HG03135 (cell line): ENCODE measurements at regions not wholly inside any gene's neighbourhood (a gene's known extent, or its start where the extent isn't known, plus 50 kb on each side); places are given as distances from the start of the nearest gene placed in this dataset.
"Not testable (repeated sequence)": the region's sequence is repeated elsewhere in the genome, so short reads cannot be mapped to it uniquely, and the experiment has no call there.

Experiments used
- ATAC-seq: cut with Tn5 transposase; IDR thresholded peaks from one replicate; pipeline ENCODE4 v1.9.1; 2021; ENCODE audit warnings: mild to moderate bottlenecking, moderate library complexity; ENCODE audit not compliant: unreplicated experiment

- ATAC-seq: no peak
Measured at GRCh38 chr11:67776852-67777520, 102.6 kb upstream of the ALDH3B2 start.

DNA sequence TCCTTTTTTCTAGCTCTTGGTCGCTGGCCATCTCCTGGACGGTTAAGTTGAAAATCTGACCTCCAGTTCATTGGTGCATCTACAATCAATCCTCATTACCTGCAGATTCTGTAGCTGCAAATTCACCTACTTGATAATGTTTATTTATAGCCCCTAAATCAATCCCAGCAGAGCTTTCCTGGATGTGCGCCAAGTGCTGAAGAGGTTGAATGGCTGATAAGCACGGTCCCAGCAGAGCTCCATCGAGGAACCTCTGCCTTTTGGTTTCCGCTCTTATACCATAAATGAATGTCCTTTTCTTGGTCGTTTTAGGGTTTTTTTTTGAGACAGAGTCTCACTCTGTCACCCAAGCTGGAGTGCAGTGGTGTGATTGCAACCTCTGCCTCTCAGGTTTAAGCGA lies 99.8 kb upstream of the ALDH3B2 start:
- ATAC-seq: not testable (repeated sequence)

DNA sequence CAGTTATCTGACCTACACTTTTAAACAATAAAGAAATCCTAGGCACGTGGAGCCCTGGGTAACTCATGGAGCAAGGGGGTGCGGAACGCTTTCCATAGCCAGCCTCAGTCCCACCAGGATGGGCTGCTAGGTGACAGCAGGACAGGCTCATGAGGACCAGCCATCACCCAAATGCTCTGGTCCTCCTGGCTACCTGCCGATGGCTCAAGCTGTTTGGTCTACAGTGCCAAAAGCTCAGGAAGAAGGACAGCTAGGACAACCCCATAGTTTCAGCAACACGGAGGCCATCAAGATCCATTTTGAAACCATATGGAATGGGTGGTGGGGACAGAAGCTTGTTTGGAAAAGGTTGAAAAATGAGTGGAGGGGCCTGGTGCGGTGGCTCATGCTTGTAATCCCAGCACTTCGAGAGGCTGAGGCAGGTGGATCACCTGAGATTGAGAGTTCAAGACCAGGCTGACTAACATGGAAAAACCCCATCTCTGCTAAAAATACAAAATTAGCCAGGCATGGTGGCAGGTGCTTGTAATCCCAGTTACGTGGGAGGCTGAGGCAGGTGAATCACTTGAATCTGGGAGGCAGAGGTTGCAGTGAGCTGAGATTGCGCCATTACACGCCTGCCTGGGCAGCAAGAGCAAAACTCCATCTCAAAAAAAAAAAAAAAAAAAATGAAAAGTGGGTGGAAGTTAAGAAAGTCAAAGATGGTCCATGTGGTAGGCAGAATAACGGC lies 93.7 kb upstream of the ALDH3B2 start:
- not testable (repeated sequence) for ATAC-seq

GRCh38 chr11:67761211-67761610 lies 86.8 kb upstream of the ALDH3B2 start:
- not testable (repeated sequence) for ATAC-seq

DNA sequence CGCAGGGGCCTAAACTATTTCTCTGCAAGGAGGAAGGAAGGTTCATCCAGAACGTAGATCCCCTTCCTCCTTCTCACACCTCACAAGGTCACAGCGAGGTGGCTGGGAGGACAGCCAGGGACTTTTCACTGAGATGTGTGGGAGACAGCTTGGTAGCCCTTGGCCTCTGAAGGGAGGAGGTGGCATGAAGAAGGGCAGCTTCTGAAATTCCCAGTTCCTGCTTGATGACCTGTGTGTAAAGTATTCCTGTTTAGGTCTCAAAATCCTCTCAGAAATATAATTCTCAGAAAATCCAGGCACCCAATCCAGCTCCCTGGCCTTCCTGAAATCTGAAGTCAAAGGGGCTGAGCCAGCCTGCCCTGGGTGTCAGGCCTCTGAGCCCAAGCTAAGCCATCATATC lies 84.9 kb upstream of the ALDH3B2 start:
- ATAC-seq: not testable (repeated sequence)

DNA sequence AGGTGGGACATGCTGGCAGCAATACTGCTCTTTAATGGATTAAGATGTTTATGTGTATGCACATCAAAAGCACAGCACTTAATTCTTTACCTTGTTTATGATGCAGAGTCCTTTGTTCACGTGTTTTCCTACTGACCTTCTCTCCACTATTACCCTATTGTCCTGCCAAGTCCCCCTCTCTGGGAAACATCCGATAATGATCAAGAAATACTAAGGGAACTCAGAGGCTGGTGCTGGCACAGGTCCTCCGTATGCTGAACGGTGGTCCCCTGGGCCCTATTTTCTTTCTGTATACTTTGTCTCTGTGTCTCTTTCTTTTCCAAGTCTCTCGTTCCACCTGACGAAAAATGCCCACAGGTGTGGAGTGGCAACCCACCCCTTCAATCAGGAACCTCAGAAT lies 84.0 kb upstream of the ALDH3B2 start:
- not testable (repeated sequence) for ATAC-seq

GRCh38 chr11:67758009-67758408 lies 83.6 kb upstream of the ALDH3B2 start:
- ATAC-seq: not testable (repeated sequence)

DNA sequence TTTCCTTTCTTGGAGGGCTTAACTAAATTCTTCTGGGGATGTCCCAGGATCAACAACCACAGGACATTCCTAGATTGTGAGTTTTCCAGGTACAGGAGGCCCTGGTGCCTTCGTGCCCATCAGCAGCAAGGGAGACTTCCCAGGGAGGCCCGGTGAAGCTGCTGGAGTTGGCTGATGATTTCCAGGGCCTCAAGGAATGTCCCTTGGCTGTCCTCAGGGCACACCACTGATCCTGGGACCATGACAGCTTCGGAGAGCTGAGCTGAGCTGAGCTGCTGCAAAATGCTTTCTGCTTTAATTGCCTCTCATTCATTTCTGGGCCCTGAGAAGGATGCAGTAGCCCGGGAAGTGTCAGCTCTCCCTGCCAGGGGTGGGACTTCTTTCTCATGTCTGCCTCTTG lies 79.4 kb upstream of the ALDH3B2 start:
- ATAC-seq: not testable (repeated sequence)

DNA sequence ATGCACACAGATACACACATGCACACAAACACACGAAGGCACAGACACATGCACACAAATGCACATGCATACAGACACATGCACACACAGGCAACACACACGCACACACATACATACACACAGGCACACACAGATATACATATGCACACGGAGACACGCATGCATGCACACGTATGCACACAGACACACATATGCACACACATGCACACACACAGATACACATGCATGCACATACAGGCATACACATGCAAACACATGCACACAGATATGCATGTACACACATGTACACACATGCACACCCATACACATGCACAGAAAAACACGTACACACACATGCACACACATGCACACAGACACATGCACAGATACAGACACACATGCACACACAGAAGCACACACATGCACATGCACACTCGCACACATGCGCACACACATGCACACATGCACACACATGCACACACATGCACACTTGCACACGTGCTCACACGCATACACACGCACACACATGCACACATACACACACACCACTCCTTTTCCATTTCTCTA lies 70.8 kb upstream of the ALDH3B2 start:
- no peak for ATAC-seq

DNA sequence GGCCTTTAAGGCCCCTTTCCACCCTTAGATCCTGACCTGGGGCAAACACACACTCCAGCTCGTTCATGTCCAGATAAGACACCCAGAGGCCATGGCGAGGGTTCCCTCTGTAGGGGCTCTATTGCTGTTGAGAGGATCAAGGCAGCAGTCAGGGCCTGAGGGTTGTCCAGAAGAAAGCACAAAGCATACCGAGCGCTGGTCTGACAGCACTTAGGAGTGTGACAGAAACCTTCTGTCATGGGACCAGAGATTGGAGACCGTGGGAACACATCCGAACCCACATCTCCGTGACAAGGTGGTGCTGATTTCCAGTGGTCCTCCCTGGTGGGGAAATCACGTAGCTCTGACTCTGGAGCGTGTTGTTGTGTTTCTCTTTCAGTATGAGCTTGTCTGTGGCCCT lies 69.8 kb upstream of the ALDH3B2 start:
- ATAC-seq: not testable (repeated sequence)

GRCh38 chr11:67738231-67738630 lies 63.8 kb upstream of the ALDH3B2 start:
- ATAC-seq: not testable (repeated sequence)

- ATAC-seq: not testable (repeated sequence)
Measured at GRCh38 chr11:67737562-67738080, 63.2 kb upstream of the ALDH3B2 start.

DNA sequence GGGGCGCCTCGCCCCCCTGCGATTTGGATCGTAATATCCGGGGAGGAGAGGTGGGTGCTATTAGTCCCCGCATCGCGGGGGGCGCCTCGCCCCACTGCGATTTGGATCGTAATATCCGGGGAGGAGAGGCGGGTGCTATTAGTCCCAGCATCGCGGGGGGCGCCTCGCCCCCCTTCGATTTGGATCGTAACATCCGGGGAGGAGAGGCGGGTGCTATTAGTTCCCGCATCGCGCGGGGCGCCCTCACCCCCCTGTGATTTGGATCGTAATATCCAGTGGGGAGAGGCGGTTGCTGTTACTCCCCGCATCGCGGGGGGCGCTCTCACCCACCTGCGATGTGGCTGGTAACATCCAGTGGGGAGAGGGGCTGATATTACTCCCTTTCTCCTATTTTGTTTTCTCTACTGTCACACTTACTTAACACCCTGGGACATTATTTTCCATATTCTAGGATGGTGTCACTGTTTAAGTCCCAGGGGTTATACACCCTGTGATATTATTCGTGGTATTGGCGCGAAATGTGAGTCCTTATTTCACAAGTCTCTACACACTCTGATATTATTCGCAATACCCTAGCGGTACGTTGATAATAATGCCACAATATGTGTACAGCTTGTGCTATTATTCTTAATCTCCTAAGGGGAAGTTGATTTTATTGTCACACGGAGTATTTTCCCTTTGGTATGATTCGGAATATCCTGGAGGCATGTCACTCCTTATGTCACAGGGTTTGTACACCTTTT lies 57.8 kb upstream of the ALDH3B2 start:
- no peak for ATAC-seq

GRCh38 chr11:67731583-67731982 lies 57.2 kb upstream of the ALDH3B2 start:
- no peak for ATAC-seq

DNA sequence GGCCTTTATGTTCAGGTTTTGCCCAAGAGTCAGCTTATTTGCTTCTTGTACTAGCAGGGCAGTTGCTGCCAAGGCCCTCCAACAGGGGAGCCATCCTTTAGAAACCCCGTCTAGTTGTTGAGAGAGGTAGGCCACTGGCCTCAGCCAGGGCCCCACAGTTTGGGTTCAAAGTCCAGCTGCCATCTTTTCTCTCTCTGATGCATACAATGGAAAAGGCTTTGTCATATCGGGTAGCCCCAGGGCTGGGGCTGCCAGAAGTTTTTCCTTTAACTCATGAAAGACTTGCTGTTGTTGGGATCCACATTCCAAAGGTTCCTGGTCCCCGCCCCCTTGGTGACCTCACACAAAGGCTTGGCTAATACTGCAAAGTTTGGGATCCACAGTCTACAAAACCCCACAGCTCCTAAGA lies 53.7 kb upstream of the ALDH3B2 start:
- not testable (repeated sequence) for ATAC-seq

DNA sequence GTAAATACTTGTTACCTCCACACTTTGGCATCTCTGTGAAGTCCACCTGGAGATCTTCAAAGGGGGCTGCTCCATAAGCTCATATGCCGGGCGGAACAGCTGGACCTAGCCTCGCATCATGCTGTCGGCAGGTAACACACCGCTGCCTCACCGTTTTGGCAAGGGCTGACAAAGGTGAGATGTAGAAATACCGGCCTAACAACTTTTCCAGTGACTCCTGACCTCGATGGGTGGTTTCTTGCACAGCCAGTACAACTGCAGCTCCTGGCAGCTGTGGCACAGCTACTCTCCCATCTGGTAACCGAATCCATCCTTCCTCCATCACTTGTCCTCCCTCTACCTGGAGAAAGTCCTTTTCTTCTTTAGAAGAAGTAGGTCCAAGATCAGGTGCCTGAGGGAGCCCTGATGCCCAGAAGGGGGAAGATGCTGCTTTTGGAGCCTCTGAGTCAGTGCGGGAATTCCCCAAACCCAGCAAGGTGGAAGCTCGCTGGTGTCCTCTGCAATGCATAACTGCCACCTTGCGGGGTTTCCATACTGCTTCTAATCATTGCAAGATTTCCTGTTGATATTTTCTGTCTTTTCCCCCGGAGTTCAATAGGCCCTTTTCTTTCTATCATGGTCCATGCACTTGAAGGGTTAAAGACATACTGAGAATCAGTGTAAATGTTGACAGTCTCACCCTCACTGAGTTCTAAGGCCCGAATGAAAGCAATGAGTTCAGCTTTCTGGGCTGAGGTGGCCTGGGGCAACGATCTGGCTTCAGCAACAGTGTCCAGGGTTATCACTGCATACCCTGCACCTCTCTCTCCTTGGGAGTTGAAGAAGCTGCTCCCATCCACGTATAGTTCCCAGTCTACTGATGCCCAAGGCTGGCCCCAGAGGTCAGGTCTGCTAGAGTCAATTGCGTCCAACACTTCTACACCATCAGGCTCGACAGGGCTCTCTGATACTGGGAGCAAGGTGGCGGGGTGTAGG lies 52.9 kb upstream of the ALDH3B2 start:
- ATAC-seq: not testable (repeated sequence)
